MCF 10A (cell line): ENCODE measurements at regions not wholly inside any gene's neighbourhood (a gene's known extent, or its start where the extent isn't known, plus 50 kb on each side); places are given as distances from the start of the nearest gene placed in this dataset.

Source experiments
- BruUV-seq: library from RNA; stranded (reverse); fragments of 400-500 nt; replicated peaks from 2 replicates; lab custom pipeline; 2021; lab: Mats Ljungman, UMichigan
- CTCF ChIA-PET: fragments of 300-600 bp; sonication (Branson Sonifier 250); formaldehyde crosslinking; extraction: SDS; loops from one replicate; lab custom pipeline; 2021; ENCODE audit warnings: antibody characterized with exemption, inconsistent platforms; lab: Yijun Ruan, JAX
- POLR2A ChIA-PET: fragments of 300-600, 350-650 bp; sonication (Branson Sonifier 250); formaldehyde crosslinking; extraction: SDS; loops from one replicate; lab custom pipeline; 2020; ENCODE audit warnings: antibody characterized with exemption, inconsistent platforms; lab: Yijun Ruan, JAX
- DNase-seq: peaks from one replicate; pipeline ENCODE4 v3.0.0-alpha.2; 2018; ENCODE audit not compliant: unreplicated experiment
- H3K27ac Mint-ChIP-seq: one replicate; pipeline ENCODE4 v1.8.0; 2022; ENCODE audit warnings: mild to moderate bottlenecking, low read depth, mixed read lengths; ENCODE audit not compliant: unreplicated experiment
- H3K27me3 Mint-ChIP-seq: one replicate; pipeline ENCODE4 v1.8.0; 2022; ENCODE audit warnings: mixed read lengths; ENCODE audit not compliant: insufficient read depth, unreplicated experiment
- H3K36me3 Mint-ChIP-seq: one replicate; pipeline ENCODE4 v1.8.0; 2022; ENCODE audit warnings: mild to moderate bottlenecking, moderate library complexity, mixed read lengths; ENCODE audit not compliant: insufficient read depth, unreplicated experiment
- H3K4me1 Mint-ChIP-seq: one replicate; pipeline ENCODE4 v1.8.0; 2022; ENCODE audit warnings: mixed read lengths; ENCODE audit not compliant: insufficient read depth, unreplicated experiment
- H3K4me3 Mint-ChIP-seq: one replicate; pipeline ENCODE4 v1.8.0; 2022; ENCODE audit warnings: mild to moderate bottlenecking, moderate library complexity, mixed read lengths; ENCODE audit not compliant: unreplicated experiment
- H3K9me3 Mint-ChIP-seq: one replicate; pipeline ENCODE4 v1.8.0; 2022; ENCODE audit warnings: mixed read lengths; ENCODE audit not compliant: unreplicated experiment
- CTCF ChIP-seq: fragments of 200-600 bp; IDR thresholded peaks from one replicate; pipeline ENCODE4 v1.8.0; 2022; ENCODE audit warnings: antibody characterized with exemption, mild to moderate bottlenecking; ENCODE audit not compliant: unreplicated experiment
- intact Hi-C: fragments of 100-400 bp; cut with micrococcal nuclease; formaldehyde crosslinking; loops from 2 replicates; pipeline ENCODE4 v1.14.1; 2022

GRCh38 chr12:112676507-112676906 is 115.0 kb upstream of the RPH3A start:
- intact Hi-C loops, result no loop called here
- ChIA-PET POLR2A (no interaction called here), CTCF (interaction anchor here (0.5 kb wide), 1 partner anchor 112 kb away, joined by 3 read pairs; no protein-coding TSS in a partner anchor)
- H3K27ac Mint-ChIP-seq, result no peak overlapping the region
- H3K4me1 Mint-ChIP-seq, result no peaks in the 10 kb centered on the region
- no peaks in the 10 kb centered on the region for H3K36me3 Mint-ChIP-seq
- BruUV-seq, result no TSS peak
- no peaks in the 10 kb centered on the region for H3K9me3 Mint-ChIP-seq
- no peak overlapping the region for H3K4me3 Mint-ChIP-seq
- DNase-seq, result no peak
- no peak for TF ChIP-seq CTCF
- peaks cover 86% of the 10 kb centered on the region for H3K27me3 Mint-ChIP-seq

- DNase-seq, result no peak
- no TSS peak for BruUV-seq
- H3K4me3 Mint-ChIP-seq, result no peak overlapping the region
- H3K4me1 Mint-ChIP-seq, result no peaks in the 10 kb centered on the region
- POLR2A ChIA-PET, result no interaction called here
- H3K9me3 Mint-ChIP-seq, result no peaks in the 10 kb centered on the region
- intact Hi-C loops, result no loop called here
- H3K27ac Mint-ChIP-seq, result no peak overlapping the region
- peaks cover 93% of the 10 kb centered on the region for H3K27me3 Mint-ChIP-seq
- H3K36me3 Mint-ChIP-seq, result no peaks in the 10 kb centered on the region
- no peak for TF ChIP-seq CTCF
- CTCF ChIA-PET, result interaction anchor here (0.5 kb wide), 1 partner anchor 111 kb away, joined by 3 read pairs; no protein-coding TSS in a partner anchor
These were observed 114.3 kb upstream of the RPH3A start for GRCh38 chr12:112677050-112677765.

- no peak overlapping the region for H3K27ac Mint-ChIP-seq
These were observed 110.6 kb upstream of the RPH3A start for GRCh38 chr12:112680993-112681392.

GRCh38 chr12:112682586-112682985 is 109.0 kb upstream of the RPH3A start:
- intact Hi-C loops, result no loop called here
- Mint-ChIP-seq H3K4me1 (no peaks in the 10 kb centered on the region), H3K27me3 (peaks cover 63% of the 10 kb centered on the region), H3K4me3 (no peak overlapping the region), H3K9me3 (no peaks in the 10 kb centered on the region), H3K36me3 (no peaks in the 10 kb centered on the region), H3K27ac (no peak overlapping the region)
- no peak for DNase-seq
- no TSS peak for BruUV-seq
- POLR2A ChIA-PET, result no interaction called here
- no peak for TF ChIP-seq CTCF
- CTCF ChIA-PET, result interaction anchor here (1.0 kb wide), 1 partner anchor 65 kb away, joined by 3 read pairs; no protein-coding TSS in a partner anchor

More at GRCh38 chr12:112680993-112681392, 110.6 kb upstream of the RPH3A start:
- ChIA-PET POLR2A (no interaction called here), CTCF (no interaction called here)
- peaks cover 78% of the 10 kb centered on the region for H3K27me3 Mint-ChIP-seq
- H3K4me3 Mint-ChIP-seq, result no peak overlapping the region
- intact Hi-C loops, result no loop called here
- H3K36me3 Mint-ChIP-seq, result no peaks in the 10 kb centered on the region
- no peak for DNase-seq
- no peak for TF ChIP-seq CTCF
- no peaks in the 10 kb centered on the region for H3K9me3 Mint-ChIP-seq
- BruUV-seq, result no TSS peak
- H3K4me1 Mint-ChIP-seq, result no peaks in the 10 kb centered on the region
